ENCODE measurements at regions not wholly inside any gene's neighbourhood (a gene's known extent, or its start where the extent isn't known, plus 50 kb on each side); places are given as distances from the start of the nearest gene placed in this dataset.
"Not testable (repeated sequence)": the region's sequence is repeated elsewhere in the genome, so short reads cannot be mapped to it uniquely, and the experiment has no call there.

DNA sequence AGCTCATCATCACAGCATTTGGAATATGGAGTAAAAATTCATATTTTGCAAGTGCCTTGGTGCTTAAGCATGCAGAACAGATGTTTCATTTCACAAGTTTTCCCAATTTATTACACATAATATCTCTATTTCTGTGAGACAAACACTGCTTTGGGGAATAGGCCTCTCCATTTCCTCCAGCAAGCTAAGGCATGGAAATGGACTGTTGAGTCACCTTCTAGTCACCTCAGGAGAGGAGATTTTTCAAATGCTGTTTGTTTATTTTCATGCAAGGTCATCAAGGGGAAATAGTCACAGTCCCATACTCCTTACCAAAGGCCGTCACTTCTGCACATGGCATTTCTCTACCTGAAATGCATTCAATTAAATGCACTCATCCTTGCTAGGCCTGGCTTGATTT lies 57.4 kb upstream of the NUTM2D start:
- not testable (repeated sequence) for H3K27ac Mint-ChIP-seq; H3K4me1 Mint-ChIP-seq; DNase-seq (ENCODE audit: low spot score in 2 of 2); H3K27me3 Mint-ChIP-seq; H3K36me3 Mint-ChIP-seq; H3K9me3 Mint-ChIP-seq; ATAC-seq (ENCODE audit: low read depth); H3K4me3 Mint-ChIP-seq

DNA sequence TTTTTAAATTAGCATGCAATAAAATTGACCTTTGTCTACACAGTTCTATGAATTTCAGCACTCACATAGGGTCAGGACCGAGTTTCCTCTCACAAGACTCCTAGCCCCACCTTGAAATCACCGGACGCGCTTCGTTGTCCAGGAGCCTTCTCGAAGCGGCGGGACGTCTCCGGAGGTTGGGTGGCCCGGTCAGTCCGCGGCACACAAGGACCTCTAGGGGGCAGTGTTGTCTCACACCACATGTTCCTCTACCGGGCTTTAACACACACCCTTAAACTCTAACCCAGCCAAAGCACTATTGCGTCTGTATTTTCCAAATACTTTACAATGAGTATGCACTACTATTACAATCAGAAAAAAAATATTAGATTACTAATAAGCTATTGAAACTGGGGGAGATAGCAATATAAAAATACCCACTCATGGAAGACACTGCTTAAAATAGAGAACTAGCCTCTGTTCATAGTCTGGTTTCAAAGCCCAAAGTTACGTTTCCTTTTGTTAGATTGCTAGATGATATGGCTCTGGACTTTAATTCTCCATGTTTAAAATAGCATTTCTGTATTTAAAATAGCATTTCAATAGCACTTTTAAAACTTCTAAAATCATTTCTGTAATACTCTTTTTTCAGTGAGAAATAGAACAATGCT lies 56.0 kb upstream of the NUTM2D start:
- H3K4me1 Mint-ChIP-seq, H3K27ac Mint-ChIP-seq, H3K4me3 Mint-ChIP-seq, H3K9me3 Mint-ChIP-seq, H3K36me3 Mint-ChIP-seq, H3K27me3 Mint-ChIP-seq: not testable (repeated sequence)
- ATAC-seq (ENCODE audit: low read depth), result peak; percentile 97
- DNase-seq (ENCODE audit: low spot score in 2 of 2), result peak; percentile 20 to 34

DNA sequence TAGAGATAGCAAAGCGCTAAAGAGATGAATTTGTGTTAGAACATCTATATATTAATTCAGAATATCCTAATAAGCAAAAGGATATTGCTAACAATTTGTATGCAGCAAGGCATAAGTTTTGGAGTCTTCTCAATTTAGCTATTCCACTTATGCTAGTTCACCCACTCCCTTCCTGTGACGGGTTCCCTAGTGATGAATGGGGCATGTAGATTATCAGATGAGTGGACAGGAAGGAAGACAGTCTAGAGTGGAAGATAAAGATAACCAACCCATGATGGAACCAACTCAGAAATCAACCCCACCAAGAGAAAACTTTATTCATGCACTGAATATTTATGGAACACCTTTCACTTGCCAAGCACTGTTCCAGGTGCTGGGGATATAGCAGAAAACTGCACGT lies 55.4 kb upstream of the NUTM2D start:
- not testable (repeated sequence) for H3K9me3 Mint-ChIP-seq; DNase-seq (ENCODE audit: low spot score in 2 of 2); H3K4me1 Mint-ChIP-seq; H3K36me3 Mint-ChIP-seq; H3K27ac Mint-ChIP-seq; H3K4me3 Mint-ChIP-seq; H3K27me3 Mint-ChIP-seq; ATAC-seq (ENCODE audit: low read depth)

DNA sequence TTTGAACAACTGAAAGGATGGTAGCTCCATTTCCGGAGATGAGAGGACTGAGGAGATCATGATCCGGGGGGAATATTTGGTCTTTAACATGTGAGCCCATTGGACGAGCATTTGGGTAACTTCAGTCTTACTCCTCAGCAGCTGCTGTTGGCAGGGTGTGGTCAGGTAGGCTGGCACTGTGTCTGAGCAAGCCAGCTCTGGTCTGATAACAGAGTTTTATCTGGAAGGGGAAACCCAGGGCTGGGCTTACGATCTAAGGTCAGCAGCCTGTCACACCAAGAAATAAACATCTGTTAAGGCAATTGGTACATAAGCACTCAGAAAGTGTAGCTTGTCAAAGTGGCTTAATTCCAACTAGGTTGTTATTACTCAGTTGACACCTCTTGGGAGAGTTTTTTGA lies 53.8 kb upstream of the NUTM2D start:
- not testable (repeated sequence) for H3K27ac Mint-ChIP-seq

DNA sequence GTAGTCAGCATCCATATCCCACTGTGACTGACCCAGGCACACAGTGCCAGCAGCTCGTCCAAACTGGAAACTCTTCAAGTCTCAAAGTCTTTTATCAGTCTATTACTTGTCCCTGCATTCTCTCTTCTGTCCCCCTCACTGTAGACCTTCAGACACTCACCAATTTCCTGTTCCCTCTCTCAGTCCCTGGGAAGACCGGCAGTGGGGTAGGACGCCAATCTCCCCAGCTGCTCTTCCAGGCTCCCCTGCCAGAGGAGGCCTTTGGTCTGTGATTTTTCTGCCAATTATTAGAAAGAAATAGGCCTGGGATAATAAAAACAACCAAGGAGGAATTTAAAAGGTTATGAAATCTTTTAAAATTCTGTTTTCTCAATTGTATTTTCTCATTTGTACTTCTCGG lies 50.9 kb upstream of the NUTM2D start:
- not testable (repeated sequence) for H3K36me3 Mint-ChIP-seq; DNase-seq (ENCODE audit: low spot score in 2 of 2); H3K4me1 Mint-ChIP-seq; ATAC-seq (ENCODE audit: low read depth); H3K27ac Mint-ChIP-seq; H3K9me3 Mint-ChIP-seq; H3K4me3 Mint-ChIP-seq; H3K27me3 Mint-ChIP-seq

More for the DNA sequence above, 53.8 kb upstream of the NUTM2D start:
- not testable (repeated sequence) for H3K36me3 Mint-ChIP-seq; H3K4me1 Mint-ChIP-seq; H3K9me3 Mint-ChIP-seq; H3K27me3 Mint-ChIP-seq; H3K4me3 Mint-ChIP-seq; ATAC-seq (ENCODE audit: low read depth); DNase-seq (ENCODE audit: low spot score in 2 of 2)
